G401.6 (cell line): ENCODE measurements at regions not wholly inside any gene's neighbourhood (a gene's known extent, or its start where the extent isn't known, plus 50 kb on each side); places are given as distances from the start of the nearest gene placed in this dataset.
"Not testable (repeated sequence)": the region's sequence is repeated elsewhere in the genome, so short reads cannot be mapped to it uniquely, and the experiment has no call there.

Experiments used
- FAIRE-seq: peaks from 2 replicates; lab custom pipeline; 2012; peaks lifted over from hg19 to GRCh38; lab: Jason Lieb, UNC

- FAIRE-seq = no peak
Measured at GRCh38 chr4:96326846-96327245, 487.0 kb downstream of the PDHA2 start.

- no peak for FAIRE-seq
Measured at GRCh38 chr4:96342196-96342595, 502.3 kb downstream of the PDHA2 start.

- no peak for FAIRE-seq
Measured at GRCh38 chr4:96342790-96343455, 503.0 kb downstream of the PDHA2 start.

- FAIRE-seq = no peak
Measured at GRCh38 chr4:96343836-96344235, 503.9 kb downstream of the PDHA2 start.

- no peak for FAIRE-seq
Measured at GRCh38 chr4:96347582-96347981, 507.7 kb downstream of the PDHA2 start.

- no peak for FAIRE-seq
Measured at GRCh38 chr4:96352051-96352517, 512.2 kb downstream of the PDHA2 start.

- no peak for FAIRE-seq
Measured at GRCh38 chr4:96354036-96354712, 514.3 kb downstream of the PDHA2 start.

GRCh38 chr4:96355414-96355813 is 515.5 kb downstream of the PDHA2 start:
- FAIRE-seq = no peak

- FAIRE-seq = no peak
Measured at GRCh38 chr4:96356591-96357370, 516.9 kb downstream of the PDHA2 start.

GRCh38 chr4:96366632-96367031 is 526.7 kb downstream of the PDHA2 start:
- no peak for FAIRE-seq

- FAIRE-seq = no peak
Measured at GRCh38 chr4:96375367-96375766, 535.5 kb downstream of the PDHA2 start.

- FAIRE-seq = no peak
Measured at GRCh38 chr4:96379524-96379923, 539.6 kb downstream of the PDHA2 start.

GRCh38 chr4:96380106-96380505 is 540.2 kb downstream of the PDHA2 start:
- no peak for FAIRE-seq

- no peak for FAIRE-seq
Measured at GRCh38 chr4:96383349-96383748, 543.5 kb downstream of the PDHA2 start.

- FAIRE-seq = no peak
Measured at GRCh38 chr4:96389770-96390169, 549.9 kb downstream of the PDHA2 start.

- FAIRE-seq = no peak
Measured at GRCh38 chr4:96390404-96390803, 550.5 kb downstream of the PDHA2 start.

- no peak for FAIRE-seq
Measured at GRCh38 chr4:96395747-96396146, 555.9 kb downstream of the PDHA2 start.

GRCh38 chr4:96406742-96407141 is 566.8 kb downstream of the PDHA2 start:
- FAIRE-seq = no peak

- FAIRE-seq = no peak
Measured at GRCh38 chr4:96407225-96407624, 567.3 kb downstream of the PDHA2 start.

- no peak for FAIRE-seq
Measured at GRCh38 chr4:96407738-96408463, 568.0 kb downstream of the PDHA2 start.

- FAIRE-seq = not testable (repeated sequence)
Measured at GRCh38 chr4:96414853-96415252, 575.0 kb downstream of the PDHA2 start.

- no peak for FAIRE-seq
Measured at GRCh38 chr4:96429657-96430056, 589.8 kb downstream of the PDHA2 start.

- FAIRE-seq = no peak
Measured at GRCh38 chr4:96431094-96431493, 591.2 kb downstream of the PDHA2 start.
